Breast epithelium (tissue), 3 donors: ENCODE measurements at regions not wholly inside any gene's neighbourhood (a gene's known extent, or its start where the extent isn't known, plus 50 kb on each side); places are given as distances from the start of the nearest gene placed in this dataset.

ENCODE experiments used
- CTCF ChIP-seq, 3 donors: fragments of 450-650 bp; IDR thresholded peaks; one replicate each; pipeline ENCODE4 v1.5.1; 2016 to 2017; ENCODE audit warnings: antibody characterized with exemption in 3 of 3, mild to moderate bottlenecking in 3 of 3, moderate library complexity in 3 of 3
- POLR2A ChIP-seq: fragments of 450-650 bp; IDR thresholded peaks from one replicate; pipeline ENCODE4 v1.6.1; 2016; ENCODE audit warnings: antibody characterized with exemption, mild to moderate bottlenecking, moderate library complexity

- TF ChIP-seq POLR2A (no peak), CTCF (IDR thresholded peaks at IDR 0.05) (no peak)
Measured at GRCh38 chr1:94324178-94324544, 86.8 kb upstream of the ARHGAP29 start.
